NCI-H2171 treated with DMSO at 0.1 percent for 48 hours (cell line): ENCODE measurements at regions not wholly inside any gene's neighbourhood (a gene's known extent, or its start where the extent isn't known, plus 50 kb on each side); places are given as distances from the start of the nearest gene placed in this dataset.
A peak's percentile ranks its signal among the peaks of the same experiment; 100 is the strongest.

Source experiments
- DNase-seq: peaks from one replicate; lab custom pipeline; 2025; lab: John Stamatoyannopoulos, UW

DNA sequence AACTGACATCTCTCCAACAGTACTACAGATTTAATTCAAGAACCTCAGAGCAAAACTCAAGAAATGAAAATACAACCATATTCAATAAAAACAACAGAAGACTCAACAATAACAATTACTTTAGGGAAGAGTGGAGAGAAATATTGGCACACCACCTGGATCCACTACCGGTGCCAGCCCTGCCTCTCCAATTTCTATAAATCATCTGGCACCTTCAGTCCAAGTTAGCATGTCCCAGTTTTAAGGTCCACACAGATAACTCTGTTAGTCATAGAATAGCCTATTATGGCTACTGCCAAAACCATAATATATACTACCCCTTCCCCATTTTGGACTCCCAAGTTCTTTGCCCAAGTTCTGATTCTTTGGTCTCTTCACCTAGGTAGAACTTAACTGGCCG, 69.9 kb upstream of the PSMA6 start:
- no peak for DNase-seq

DNA sequence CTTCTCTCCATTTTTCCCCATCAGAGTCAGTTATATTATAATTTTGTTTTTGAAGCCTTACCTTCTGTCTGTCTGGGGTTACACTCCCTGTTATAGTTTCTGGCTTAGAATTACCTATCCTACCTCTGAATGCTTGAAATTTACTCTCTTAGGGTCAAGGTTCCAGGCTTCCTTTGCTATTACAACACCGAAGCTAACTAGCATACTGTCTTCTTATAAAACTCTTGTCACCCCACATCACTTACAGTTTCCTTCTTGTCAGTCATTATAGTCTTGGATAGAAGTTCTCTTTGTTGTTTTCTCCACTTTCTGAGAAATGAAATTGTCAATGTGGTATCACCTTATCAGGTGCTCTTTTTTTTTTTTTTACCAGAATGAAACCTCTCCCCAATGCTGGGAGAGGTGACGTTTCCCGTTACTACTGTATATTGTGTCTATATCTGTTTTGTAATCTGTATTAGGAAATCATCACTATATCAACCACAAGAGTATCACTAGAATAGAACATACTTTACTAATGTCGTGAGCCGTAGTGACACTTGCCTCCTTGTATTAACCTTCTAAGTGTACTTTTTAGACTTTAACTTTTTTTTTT, 69.2 kb upstream of the PSMA6 start:
- no peak for DNase-seq

DNA sequence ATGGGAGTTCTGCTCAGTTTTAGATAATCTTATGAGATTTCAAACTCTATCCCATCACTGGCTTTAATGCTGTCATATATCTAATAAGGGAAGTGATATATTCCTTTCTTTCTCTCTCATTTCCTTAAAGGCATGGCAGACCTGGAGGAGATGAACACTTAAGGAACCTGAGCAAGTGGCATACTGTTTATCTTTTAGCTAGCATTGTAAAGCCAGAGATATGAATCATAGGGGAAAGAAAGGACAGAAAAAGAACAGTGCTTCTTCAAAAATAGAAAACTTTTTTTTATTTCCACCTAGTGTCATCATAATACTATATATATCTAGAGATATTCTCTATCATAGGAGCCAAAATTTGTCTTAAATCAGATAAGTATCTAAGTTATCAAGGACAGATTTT, 68.3 kb upstream of the PSMA6 start:
- no peak for DNase-seq

DNA sequence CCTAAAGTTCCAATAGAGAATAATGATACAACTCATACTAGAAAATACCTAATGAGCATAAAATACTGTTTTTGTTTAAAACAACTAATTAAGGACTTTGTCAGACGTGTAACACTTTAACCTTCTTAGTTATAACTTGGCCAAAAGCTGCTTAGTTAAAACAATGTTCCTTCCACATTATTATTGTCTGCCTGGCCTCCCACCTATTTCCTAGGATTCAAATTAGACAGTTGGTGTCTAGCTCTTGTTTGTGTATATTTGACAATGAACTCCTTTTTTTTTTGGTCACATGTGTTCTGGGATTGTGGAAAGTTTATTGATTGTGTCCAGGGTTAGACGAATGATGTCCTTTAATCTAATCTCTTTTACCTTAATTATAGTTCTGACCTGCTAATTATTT, 67.6 kb upstream of the PSMA6 start:
- DNase-seq, result no peak

DNA sequence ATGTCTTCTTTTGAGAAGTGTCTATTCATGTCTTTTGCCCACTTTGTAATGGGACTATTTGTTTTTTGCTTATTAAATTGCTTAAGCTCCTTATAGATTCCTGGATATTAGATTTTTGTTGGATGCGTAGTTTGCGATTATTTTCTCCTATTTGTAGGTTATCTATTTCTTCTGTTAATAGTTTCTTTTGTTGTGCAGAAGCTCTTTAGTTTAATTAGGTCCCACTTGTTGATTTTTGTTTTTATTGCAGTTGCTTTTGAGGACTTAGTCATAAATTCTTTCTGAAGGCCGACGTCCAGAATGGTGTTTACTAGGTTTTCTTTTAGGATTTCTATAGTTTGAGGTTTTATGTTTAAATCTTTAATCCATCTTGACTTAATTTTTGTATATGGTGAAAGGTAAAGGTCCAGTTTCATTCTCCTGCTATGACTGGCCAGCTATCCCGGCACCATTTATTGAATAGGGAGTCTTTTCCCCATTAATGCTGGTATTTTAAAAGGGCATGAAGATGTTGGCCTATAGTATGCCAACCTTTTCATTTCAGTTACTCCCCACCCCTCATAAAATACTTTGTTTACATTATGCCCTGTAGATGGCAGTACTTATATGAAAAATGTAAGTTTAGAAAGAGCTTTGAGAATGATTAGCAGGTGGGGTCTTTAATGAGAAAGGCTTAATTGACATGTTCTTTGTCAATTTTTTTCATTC, 62.9 kb upstream of the PSMA6 start:
- DNase-seq, result peak; percentile 63

DNA sequence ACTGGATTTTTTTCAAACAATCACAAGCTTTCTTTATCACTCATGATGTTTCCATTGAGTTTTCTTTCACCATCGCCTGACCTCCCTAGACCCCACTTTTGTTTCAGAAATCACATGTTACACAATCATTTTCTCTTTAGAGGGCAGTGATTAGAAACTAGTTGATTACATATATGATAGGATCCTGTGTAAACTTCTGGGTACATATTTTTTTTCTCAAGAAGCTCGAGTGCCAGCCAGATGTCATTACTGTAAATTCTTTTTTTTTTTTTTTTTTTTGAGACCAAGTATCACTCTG, 62.4 kb upstream of the PSMA6 start:
- DNase-seq, result peak; percentile 59

DNA sequence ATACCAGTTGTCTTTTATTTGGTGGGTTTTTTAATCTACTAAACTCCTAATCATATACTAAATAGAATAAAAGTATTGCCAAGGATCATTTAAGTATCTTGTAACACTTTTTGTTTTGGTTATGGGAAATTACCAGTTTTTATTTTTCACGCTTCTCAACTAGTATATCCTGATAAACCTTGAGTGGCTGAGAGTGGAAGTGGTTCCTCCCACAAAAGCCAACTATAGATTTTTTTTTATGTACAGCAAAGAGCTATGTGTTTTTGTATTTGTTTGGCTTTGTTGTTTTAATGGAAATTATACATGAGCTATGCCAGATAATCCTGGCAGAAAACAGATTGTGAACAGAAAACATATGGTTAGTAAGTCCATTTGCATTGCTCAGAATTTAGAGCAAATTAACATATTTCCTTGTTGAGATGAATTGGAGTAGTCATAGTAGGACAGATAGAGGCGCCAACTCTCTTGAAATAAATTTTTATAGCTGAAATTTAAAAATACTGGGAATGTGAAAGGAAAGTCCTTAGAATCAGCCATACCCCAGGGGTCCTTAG, 60.9 kb upstream of the PSMA6 start:
- DNase-seq, result no peak

DNA sequence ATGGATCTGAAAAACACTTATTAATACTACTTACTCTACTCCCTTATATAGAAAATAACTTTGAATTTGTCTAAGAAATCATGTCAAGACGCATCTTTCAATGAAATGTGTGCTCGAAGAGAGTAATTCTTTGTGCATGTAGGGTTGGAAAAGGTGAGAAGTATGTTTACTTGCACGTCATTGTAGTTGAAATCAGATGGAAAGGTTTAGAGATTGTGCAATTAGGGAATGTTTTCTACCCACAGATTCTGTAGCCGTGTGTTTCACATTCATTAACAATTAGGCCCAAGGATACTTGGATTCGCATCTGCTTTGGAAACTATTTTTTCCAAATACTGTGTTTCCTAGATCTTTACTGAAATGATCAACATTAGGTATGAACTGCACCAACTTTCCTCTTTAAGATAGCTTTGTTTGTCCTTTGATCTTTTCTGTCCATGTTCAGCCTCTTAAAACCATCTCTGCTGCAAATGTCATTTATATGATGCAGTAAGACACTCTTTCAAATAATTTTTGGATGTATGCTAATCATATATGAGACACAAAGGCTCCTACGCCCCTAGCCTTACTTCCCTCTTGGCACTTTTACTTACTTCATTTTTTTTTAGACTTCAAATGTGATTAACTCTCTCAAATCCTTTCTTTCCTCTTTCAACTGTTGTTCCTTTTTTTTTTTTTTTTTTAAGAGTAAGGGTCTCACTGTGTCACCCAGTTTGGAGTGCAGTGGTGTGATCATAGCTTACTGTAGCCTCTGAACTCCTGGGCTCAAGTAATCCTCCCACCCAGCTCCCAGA, 58.0 kb upstream of the PSMA6 start:
- DNase-seq, result no peak

DNA sequence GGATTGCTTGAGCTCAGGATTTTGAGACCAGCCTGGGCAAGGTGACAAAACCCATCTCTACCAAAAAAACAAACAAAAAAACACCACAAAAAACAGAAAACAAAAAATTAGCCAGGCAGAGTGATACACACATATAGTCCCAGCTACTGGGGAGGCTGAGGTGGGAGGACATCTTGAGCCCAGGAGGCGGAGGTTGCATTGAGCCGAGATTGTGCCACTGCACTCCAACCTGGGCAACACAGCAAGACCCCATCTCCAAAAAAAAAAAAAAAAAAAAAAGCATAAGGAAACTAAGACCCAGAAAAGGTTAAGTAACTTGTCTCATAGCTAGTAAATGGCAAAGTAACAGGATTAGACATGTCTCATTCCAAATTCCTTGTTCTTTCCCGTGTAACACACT, 56.3 kb upstream of the PSMA6 start:
- no peak for DNase-seq

DNA sequence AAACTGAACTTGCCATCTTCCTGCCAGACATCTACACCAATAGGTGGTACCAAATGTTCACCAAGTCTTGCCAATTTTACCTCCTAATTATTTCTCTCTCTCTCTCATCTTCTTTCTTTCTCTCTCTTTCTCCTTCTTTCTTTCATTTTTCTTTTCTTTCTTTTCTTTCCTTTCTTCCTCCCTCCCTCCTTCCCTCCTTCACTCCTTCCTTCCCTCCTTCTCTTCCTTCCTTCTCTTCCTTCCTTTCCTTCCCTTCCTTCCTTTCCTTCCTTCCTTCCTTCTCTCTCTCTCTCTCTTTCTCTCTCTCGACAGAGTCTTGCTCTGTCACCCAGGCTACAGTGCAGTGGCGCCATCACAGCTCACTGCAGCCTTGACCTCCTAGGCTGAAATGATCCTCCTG, 55.4 kb upstream of the PSMA6 start:
- no peak for DNase-seq

DNA sequence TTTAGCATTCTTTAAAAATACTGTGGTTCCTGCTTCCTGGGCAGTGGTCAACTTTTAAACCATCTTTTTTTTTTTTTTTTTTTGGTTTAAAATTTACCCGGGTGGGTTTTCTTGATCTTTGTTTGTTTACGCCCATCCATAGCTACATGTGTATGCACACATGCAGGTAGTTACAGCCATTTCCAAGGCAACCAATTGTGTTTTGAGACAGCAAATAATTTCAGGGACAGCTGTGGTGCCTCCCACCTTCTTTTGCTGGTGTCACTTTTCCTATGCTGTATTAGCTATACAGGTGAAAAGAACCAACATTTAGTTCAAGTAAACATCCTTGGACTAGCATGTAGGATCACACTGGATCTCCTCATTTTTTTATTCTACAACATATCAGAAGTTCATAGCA, 52.0 kb upstream of the PSMA6 start:
- DNase-seq, result peak; percentile 75
